GM19099 (cell line): ENCODE measurements at regions not wholly inside any gene's neighbourhood (a gene's known extent, or its start where the extent isn't known, plus 50 kb on each side); places are given as distances from the start of the nearest gene placed in this dataset.

ENCODE experiments used
- POLR2A ChIP-seq: IDR thresholded peaks from 3 replicates; pipeline ENCODE4 v1.6.1; 2011; ENCODE audit warnings: low read depth; ENCODE audit not compliant: insufficient read length; ENCODE audit errors: extremely low read depth

GRCh38 chr18:8978394-8978793, 124.1 kb upstream of the NDUFV2 start:
- TF ChIP-seq POLR2A = no peak

DNA sequence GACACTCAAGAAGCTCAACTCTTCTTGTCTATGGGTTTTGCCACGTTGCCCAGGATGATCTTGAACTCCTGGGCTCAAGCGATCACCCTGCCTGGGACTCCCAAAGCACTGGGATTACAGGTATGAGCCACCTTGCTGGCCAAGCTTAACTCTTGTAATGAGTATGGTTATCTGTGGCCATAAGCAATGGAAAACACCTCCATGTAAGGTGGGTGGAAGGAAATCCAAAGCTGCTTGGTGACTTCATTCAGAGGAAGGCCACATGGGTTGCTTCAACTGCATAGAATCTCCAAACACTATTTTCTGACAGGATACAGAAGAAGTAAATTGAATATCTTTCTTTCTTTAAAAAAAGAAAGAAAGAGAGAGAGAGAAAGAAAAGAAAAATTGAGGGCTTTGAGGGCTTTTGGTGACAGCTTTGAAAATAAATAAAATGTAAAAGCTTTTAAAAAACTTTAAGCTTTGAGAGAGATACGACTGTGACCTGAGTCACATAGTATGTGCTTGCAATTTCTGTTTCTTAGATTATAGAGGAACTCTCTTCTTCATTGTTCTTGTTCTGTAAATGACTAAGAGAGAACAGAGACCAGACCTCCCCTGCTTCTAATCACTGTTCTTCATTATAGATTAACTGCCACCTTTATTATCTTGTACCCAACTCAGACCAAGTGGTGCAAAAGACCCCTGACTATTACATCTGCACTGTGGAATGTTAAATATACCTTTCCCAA, 123.1 kb upstream of the NDUFV2 start:
- TF ChIP-seq POLR2A = no peak

DNA sequence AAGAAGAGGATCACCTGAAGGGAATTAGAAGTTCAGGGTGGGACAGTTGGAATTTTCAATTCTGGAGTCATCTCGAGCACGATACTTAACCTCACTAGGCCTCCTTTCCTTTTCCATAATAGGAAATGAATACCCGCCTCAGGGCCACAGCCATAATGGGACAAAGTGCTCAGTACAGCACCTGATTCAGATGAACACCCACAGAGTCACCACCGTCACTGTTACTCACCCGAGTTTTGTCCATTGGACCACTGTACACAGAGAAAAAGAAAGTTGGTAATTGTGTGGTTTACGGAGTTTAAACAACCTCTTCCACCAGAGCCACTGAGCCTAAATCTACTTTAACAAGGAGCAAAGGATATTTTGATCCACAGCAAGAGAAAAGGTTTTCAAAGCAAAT, 122.0 kb upstream of the NDUFV2 start:
- no peak for TF ChIP-seq POLR2A

DNA sequence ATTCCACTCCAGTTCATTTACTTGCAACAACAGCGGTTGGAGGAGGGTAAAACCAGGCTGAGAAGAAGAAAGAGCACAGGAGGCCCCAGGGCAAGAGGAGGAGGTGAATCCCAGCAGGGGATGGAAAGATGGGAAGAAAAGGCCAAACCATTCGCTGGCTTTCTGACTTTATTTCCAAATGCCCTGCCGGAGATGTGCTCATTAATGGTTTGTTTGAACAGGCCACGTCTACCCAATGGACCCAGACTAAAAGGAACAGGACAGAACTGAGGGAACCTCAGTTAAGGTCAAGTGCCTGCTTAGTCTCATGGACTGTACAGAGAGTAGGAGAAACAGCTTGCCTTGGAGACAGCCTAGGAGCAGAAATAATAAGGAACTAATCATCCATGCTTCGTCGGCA, 121.6 kb upstream of the NDUFV2 start:
- TF ChIP-seq POLR2A = no peak

DNA sequence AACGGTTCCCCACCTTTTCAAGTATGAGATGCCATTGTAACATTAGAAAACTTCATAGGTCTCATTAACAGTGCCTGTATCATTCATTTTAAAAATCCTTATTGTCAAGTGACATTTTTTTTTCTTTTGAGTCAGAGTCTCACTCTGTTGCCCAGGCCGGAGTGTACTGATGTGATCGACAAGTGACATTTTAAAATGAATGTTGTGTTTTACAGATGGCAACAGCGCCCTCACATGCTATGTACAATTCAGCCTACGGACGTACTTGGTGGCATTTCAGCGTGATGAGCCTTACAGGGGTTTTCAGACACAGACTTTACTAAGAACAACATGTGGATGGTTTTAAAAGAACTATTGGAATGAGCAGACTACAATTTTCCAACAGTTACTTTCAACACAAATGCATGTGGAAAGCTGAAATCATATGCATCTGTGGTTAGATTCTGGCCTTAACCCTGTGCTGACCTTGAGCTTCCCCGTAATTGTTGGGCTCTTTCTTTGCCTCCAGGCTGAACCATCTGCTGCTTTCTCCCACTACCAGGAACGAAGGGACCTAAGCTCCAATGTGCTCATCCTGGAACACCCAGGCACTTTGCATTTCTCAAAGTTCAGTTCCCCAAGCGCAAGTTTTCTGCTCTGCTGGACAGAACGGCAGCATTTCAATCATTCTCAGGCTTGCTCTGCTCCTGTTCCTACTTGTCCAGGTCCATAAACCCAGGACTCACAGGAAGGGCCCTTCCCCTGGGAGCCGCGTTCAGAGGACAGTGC, 119.9 kb upstream of the NDUFV2 start:
- no peak for TF ChIP-seq POLR2A

GRCh38 chr18:8983195-8983594, 119.3 kb upstream of the NDUFV2 start:
- no peak for TF ChIP-seq POLR2A

GRCh38 chr18:8984131-8984721, 118.3 kb upstream of the NDUFV2 start:
- no peak for TF ChIP-seq POLR2A

DNA sequence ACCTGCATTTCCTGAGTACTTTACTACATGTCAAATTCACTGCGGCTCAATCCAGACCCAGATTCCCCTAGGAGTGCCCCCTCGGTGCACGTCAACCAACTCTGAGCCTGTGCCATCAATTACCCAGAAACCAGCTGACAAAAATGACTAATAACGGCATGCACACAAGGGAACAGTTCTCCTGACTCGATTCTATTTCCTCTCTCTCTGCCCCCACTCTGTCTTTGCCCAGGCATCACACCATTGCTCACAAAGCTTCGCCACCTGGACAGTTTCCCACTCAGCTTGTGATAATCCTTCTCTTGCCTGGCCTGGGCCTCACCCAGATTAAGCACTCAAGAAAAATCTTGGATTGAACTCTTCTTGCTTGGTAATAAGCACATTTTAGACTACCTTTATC, 115.3 kb upstream of the NDUFV2 start:
- no peak for TF ChIP-seq POLR2A

GRCh38 chr18:8988260-8988871, 114.1 kb upstream of the NDUFV2 start:
- TF ChIP-seq POLR2A = no peak

GRCh38 chr18:8989017-8989416, 113.5 kb upstream of the NDUFV2 start:
- TF ChIP-seq POLR2A = no peak

GRCh38 chr18:8989855-8990254, 112.6 kb upstream of the NDUFV2 start:
- no peak for TF ChIP-seq POLR2A

DNA sequence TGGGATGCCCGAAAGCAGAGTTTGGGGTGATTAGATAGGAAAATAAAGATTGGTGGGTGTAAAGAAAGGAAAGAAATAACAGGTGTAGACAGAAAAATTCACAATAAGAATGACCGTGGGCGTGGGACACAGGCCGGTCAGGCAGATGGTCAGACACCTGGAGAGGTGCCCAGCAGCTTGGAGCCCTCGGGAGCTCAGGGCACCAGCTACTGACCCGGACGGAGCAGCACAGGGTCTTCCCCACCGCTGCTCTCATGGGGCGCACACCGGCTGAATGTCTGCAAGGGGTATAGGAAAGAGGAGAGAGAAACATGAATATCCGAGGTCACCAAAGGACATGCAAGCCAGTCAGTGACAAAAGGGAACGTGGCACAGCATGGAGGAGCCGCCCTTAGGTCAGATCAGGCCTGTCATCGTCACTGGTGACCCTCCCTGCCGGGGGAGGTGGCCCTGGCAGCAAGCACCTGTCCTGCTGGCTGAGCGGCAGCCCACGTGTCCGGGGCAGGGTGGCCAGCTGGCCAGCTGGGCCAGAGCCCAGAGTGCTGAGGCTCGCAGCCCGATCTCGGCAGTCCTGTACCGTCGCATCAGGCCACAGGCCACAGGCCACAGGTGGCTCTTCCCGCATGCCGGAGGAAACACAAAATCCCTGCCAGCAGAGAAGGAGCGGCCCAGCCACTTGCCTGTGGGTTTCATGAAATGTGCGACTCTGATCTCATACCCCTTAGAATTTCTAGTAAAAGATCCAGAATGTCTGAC, 112.0 kb upstream of the NDUFV2 start:
- no peak for TF ChIP-seq POLR2A

- TF ChIP-seq POLR2A = no peak
These were observed 111.3 kb upstream of the NDUFV2 start for GRCh38 chr18:8991155-8991554.

GRCh38 chr18:8994603-8995002, 107.9 kb upstream of the NDUFV2 start:
- TF ChIP-seq POLR2A = no peak

DNA sequence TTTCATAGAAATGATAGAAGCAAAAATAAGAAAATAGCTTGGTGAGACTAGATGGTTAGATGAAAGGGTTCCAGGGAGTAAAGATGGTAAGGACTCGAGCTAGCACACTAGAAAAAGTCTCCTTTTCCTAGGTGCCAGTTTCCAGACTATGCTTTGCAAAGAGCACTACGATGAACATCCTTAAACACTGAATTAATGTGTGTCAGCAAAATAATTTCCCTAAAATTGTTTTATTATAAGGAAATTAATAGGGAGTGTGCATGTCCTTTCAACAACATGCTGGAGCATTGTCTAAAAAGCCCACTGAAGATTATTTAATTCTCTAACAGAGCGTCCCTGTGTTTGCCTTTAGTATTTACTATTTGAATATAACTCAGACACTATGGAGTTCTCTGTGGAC, 107.4 kb upstream of the NDUFV2 start:
- TF ChIP-seq POLR2A = no peak
